Prostate gland (tissue), 2 donors: ENCODE measurements at regions not wholly inside any gene's neighbourhood (a gene's known extent, or its start where the extent isn't known, plus 50 kb on each side); places are given as distances from the start of the nearest gene placed in this dataset.

Experiments
- CTCF ChIP-seq, 4 experiments: fragments of 200-600 bp in 2 of 4; fragments of 450-650 bp in 2 of 4; sonication (generic) in 2 of 4; IDR thresholded peaks; 1 replicate in 3 of 4; 2 replicates in 1 of 4; pipeline ENCODE4 v1.5.1; 2016 to 2019; ENCODE audit warnings: antibody characterized with exemption in 4 of 4, mild to moderate bottlenecking in 2 of 4, moderate library complexity in 2 of 4
- POLR2A ChIP-seq: fragments of 450-650 bp; IDR thresholded peaks from one replicate; pipeline ENCODE4 v1.6.1; 2016; ENCODE audit warnings: antibody characterized with exemption, mild to moderate bottlenecking
- POLR2AphosphoS5 ChIP-seq: sonication (generic); formaldehyde crosslinking; IDR thresholded peaks from one replicate; pipeline ENCODE4 v1.6.1; 2017; ENCODE audit warnings: antibody characterized with exemption

- no peak for TF ChIP-seq CTCF (IDR thresholded peaks at IDR 0.05)
- no peak for TF ChIP-seq POLR2A
- no peak for TF ChIP-seq POLR2AphosphoS5
Measured at GRCh38 chr21:23633447-23633940, 1973.8 kb downstream of the MRPL39 start.
